HL-60 (cell line): ENCODE measurements at regions not wholly inside any gene's neighbourhood (a gene's known extent, or its start where the extent isn't known, plus 50 kb on each side); places are given as distances from the start of the nearest gene placed in this dataset.

Experiments used
- DNase-seq, 2 experiments: peaks; one replicate each; pipeline ENCODE4 v3.0.0-alpha.2; 2010 to 2020; ENCODE audit warnings: low read depth in 1 of 2, low spot score in 1 of 2
- H3K27ac ChIP-seq: fragments of 250-450 bp; sonication (Bioruptor Pico); replicated peaks from 2 replicates; pipeline ENCODE4 v1.5.1; 2020; ENCODE audit warnings: mild to moderate bottlenecking, moderate library complexity
- H3K27me3 ChIP-seq: fragments of 250-450 bp; sonication (Bioruptor Pico); 2 replicates; pipeline ENCODE4 v1.5.1; 2021; ENCODE audit warnings: mild to moderate bottlenecking, moderate library complexity; ENCODE audit not compliant: insufficient read depth, poor library complexity, severe bottlenecking
- H3K4me3 ChIP-seq: replicated peaks from 2 replicates; pipeline ENCODE4 v1.5.1; 2011; ENCODE audit warnings: mild to moderate bottlenecking, control low read depth, low read length; ENCODE audit not compliant: insufficient read depth
- GABPA ChIP-seq: IDR thresholded peaks from 2 replicates; pipeline ENCODE4 v1.6.1; 2012; ENCODE audit warnings: low read depth
- POLR2AphosphoS5 ChIP-seq: IDR thresholded peaks from 2 replicates; pipeline ENCODE4 v1.6.1; 2012; ENCODE audit warnings: low read depth
- SPI1 ChIP-seq: IDR thresholded peaks from 2 replicates; pipeline ENCODE4 v1.6.1; 2012; ENCODE audit warnings: low read depth, mild to moderate bottlenecking, borderline replicate concordance
- TF ChIP-seq, protein P1 (sequence below): IDR thresholded peaks from one replicate; pipeline ENCODE4 v1.5.1; 2011; ENCODE audit warnings: low read length, control low read depth, inconsistent platforms; ENCODE audit not compliant: insufficient read depth
- TF ChIP-seq, protein P2 (sequence below): IDR thresholded peaks from 2 replicates; pipeline ENCODE4 v1.6.1; 2012; ENCODE audit warnings: low read depth; ENCODE audit not compliant: insufficient replicate concordance

DNA sequence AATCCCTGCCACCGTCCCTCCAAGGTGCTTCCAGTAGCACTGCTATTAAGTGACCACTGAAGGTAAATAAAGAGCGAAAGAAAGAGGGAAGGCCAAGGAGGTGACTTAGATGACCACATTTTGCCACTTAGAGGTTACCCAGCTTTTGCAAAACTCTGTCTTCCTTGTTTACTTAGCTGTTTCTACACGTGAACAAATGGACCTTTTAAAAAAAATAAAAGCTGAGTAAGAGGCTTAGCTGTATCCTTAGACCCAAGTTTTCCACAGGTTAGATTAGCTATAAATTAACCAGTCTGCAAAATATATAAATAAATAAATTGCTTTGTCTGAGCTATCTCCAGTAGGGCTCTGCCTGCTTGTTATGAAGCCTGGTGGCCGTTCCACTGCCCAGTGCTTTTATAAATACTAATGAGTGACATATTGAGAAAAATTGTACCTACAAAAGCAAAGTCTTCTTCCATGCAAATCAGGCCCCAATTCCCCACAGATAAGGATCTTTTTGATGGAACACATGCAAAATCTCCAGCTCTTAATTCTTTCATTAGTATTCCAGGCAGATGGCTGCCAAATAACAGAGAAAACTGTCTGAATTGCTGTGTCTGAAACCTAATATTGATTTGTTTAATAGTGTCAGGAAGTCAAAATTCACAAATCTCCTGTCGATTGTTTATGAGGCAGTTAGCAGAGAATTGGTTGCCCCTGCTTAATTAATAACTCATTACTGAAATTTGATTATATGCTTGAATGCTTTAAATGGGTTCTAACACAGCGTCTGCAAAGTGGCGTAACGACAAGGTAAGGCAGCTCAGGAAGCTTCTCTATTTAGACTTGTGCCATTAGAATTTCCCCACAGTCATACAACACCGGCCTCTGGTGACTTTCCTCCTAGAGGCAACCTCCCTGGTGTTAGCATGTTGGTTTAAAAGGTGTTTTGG lies 176.7 kb downstream of the EMX2 start:
- TF ChIP-seq POLR2AphosphoS5 = no peak
- TF ChIP-seq GABPA = no peak
- H3K4me3 ChIP-seq = no peak overlapping the region
- DNase-seq = no peak
- no peak overlapping the region for H3K27ac ChIP-seq
- peaks cover 2% of the 10 kb centered on the region for H3K27me3 ChIP-seq

DNA sequence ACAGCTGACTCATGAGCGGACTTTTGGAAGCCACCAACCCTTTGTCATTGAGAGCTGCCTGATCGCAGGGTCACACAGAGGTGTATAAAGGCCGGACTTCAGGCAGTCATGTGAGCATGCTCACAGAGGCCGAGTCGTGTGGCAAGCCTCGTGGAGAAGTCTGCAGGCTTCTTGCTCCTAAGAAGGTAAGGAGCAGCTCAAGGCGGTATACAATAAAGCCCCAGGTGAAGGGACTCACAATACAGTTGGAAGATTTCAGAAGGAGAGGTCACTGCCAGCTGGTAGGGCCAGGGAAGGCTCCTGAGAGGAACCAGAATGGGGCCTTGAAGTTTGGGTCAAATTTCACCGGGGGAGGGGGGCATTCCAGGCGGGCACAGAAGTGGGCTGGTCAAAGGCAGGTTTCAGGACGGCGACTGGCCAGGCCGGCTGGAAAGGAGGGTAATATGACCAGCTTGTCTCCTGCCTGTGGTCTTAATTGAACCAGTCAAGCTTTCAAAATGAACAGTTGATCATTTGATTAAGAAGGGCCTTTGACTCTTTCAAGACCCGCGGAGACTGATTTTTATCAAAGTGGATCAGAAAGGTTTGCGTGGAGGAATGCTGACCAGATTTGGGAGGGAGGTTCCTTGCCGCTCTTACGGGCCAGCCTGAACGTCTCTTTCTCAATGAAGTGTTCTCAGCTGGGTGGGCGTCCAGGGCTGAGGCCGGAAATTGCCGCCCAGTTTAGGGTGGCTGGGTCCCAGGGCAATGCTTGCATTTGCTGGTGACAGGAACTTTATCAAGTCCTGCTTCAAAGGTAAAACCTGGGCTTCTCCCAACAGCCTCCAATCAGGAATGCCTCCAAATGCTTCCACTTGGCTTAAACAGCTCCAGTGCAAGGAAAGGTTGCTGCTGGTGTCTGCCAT lies 178.6 kb downstream of the EMX2 start:
- no peak overlapping the region for H3K4me3 ChIP-seq
- DNase-seq = no peak
- no peak overlapping the region for H3K27ac ChIP-seq
- H3K27me3 ChIP-seq = peaks cover 2% of the 10 kb centered on the region
- TF ChIP-seq, protein P1, sequence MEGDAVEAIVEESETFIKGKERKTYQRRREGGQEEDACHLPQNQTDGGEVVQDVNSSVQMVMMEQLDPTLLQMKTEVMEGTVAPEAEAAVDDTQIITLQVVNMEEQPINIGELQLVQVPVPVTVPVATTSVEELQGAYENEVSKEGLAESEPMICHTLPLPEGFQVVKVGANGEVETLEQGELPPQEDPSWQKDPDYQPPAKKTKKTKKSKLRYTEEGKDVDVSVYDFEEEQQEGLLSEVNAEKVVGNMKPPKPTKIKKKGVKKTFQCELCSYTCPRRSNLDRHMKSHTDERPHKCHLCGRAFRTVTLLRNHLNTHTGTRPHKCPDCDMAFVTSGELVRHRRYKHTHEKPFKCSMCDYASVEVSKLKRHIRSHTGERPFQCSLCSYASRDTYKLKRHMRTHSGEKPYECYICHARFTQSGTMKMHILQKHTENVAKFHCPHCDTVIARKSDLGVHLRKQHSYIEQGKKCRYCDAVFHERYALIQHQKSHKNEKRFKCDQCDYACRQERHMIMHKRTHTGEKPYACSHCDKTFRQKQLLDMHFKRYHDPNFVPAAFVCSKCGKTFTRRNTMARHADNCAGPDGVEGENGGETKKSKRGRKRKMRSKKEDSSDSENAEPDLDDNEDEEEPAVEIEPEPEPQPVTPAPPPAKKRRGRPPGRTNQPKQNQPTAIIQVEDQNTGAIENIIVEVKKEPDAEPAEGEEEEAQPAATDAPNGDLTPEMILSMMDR = no peak
- no peak for TF ChIP-seq POLR2AphosphoS5
- TF ChIP-seq SPI1 = no peak
- no peak for TF ChIP-seq GABPA
- TF ChIP-seq, protein P2, sequence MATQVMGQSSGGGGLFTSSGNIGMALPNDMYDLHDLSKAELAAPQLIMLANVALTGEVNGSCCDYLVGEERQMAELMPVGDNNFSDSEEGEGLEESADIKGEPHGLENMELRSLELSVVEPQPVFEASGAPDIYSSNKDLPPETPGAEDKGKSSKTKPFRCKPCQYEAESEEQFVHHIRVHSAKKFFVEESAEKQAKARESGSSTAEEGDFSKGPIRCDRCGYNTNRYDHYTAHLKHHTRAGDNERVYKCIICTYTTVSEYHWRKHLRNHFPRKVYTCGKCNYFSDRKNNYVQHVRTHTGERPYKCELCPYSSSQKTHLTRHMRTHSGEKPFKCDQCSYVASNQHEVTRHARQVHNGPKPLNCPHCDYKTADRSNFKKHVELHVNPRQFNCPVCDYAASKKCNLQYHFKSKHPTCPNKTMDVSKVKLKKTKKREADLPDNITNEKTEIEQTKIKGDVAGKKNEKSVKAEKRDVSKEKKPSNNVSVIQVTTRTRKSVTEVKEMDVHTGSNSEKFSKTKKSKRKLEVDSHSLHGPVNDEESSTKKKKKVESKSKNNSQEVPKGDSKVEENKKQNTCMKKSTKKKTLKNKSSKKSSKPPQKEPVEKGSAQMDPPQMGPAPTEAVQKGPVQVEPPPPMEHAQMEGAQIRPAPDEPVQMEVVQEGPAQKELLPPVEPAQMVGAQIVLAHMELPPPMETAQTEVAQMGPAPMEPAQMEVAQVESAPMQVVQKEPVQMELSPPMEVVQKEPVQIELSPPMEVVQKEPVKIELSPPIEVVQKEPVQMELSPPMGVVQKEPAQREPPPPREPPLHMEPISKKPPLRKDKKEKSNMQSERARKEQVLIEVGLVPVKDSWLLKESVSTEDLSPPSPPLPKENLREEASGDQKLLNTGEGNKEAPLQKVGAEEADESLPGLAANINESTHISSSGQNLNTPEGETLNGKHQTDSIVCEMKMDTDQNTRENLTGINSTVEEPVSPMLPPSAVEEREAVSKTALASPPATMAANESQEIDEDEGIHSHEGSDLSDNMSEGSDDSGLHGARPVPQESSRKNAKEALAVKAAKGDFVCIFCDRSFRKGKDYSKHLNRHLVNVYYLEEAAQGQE = no peak

DNA sequence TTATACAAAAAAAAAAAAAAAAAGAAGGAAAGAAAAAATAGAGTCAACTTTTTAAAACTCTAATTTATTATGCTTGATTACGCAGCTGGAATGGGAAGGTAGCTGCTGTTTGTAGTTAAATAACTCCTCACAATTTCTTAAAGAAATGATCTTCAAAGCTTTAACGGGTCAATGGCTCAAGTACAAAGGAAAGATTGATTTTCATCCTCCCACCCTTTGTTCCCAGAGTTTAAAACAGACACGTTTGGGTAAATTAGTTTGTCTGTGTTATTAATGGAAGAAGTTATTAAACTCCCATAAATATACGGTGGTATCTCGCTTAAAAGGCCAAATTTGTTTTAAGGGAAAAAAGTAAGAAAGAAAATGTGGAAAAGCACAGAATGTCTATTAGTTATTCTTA lies 179.3 kb downstream of the EMX2 start:
- no peak for DNase-seq
- Histone ChIP-seq H3K4me3 (no peak overlapping the region), H3K27me3 (peaks cover 2% of the 10 kb centered on the region), H3K27ac (no peak overlapping the region)
- TF ChIP-seq, protein P1 = no peak
- no peak for TF ChIP-seq SPI1
- TF ChIP-seq, protein P2 = no peak
- TF ChIP-seq POLR2AphosphoS5 = no peak
- TF ChIP-seq GABPA = no peak

DNA sequence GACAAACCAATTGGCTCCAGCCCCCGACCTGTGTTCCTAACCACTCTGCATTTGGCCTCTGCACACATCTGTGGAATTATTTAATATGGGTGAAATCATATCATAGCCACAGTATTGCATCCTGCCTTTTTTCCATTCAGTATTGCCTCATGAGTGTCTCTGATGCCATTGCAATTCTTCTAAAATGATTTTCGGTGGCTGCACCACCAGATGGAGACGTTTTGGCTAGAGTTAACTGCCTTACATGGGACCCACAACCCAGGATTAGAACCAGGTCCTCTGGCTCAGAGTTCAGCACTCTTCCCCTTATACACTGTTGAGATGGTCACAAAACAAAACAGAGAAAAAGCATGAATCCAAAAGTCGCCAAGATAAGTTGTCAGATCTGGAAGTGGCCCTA lies 180.8 kb downstream of the EMX2 start:
- Histone ChIP-seq H3K27me3 (peaks cover 2% of the 10 kb centered on the region), H3K27ac (no peak overlapping the region), H3K4me3 (no peak overlapping the region)
- TF ChIP-seq, protein P1 = no peak
- TF ChIP-seq GABPA (no peak), SPI1 (no peak), POLR2AphosphoS5 (no peak)
- TF ChIP-seq, protein P2 = no peak
- DNase-seq = no peak
